Stimulated activated CD8-positive, alpha-beta memory T cell treated with anti-CD3 and anti-CD28 coated beads, Interleukin-2, amount 100 ng/mL, for 1 hour (primary cell): ENCODE measurements at regions not wholly inside any gene's neighbourhood (a gene's known extent, or its start where the extent isn't known, plus 50 kb on each side); places are given as distances from the start of the nearest gene placed in this dataset.

Source experiments
- DNase-seq, 2 donors: peaks; one replicate each; pipeline ENCODE4 v3.0.0-alpha.2; 2020; ENCODE audit warnings: low read depth in 2 of 2

DNA sequence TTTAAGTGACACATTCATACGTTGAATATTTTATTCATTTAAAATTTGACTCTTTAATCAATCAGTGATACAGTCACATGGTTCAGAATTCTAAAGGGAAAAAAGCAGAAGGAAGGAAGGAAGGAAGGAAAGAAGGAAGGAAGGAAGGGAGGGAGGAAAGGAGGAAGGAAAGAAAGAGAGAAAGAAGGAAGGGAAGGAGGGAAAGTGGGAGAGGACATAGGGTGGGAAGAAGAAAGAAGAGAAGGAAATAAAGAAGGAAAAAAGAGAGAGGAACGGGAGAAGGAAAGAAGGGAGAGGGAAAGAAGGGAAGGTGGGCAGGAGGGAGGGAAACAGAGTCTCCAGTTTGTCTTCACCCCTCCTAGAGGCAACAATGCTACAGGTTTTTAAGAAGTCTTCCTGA, 518.6 kb downstream of the MIAT start:
- DNase-seq = no peak

DNA sequence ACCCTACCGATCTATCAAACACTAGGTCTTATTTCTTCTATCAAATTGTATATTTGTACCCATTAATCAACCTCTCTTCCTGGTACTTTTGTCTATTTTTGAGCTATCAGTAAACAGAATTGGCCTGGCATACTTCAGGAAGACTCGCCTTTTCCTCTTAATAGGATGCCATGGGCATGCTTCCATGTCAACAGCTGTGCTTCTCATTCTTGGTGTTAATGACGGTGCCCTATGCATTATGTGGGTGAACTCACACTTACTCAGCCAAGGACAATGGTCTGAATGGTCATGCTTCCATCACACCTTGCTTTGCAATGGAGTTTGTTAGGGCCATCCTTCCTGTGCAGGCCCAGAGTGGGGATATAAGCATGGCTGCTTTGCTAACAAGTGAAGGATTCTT, 521.8 kb downstream of the MIAT start:
- no peak for DNase-seq

DNA sequence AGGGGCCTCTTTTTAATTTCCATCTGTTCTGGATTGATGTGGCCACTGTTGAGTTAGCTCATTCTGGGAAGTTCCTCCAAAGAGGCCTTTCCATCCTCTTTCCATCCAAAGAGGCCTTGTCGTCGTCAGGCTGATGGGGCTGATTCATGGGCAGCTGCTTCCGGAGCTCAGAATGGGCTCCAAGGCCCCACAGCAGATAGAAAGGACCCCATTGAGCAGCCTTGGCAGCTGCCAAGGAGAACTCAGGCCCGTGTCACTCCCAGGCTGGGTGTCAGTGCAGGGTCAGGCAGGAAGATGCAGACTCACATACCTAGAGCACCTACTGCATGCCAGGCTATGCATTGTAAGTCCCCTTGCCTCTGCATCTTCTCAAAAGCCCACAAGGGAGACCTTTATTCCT, 524.1 kb downstream of the MIAT start:
- no peak for DNase-seq

DNA sequence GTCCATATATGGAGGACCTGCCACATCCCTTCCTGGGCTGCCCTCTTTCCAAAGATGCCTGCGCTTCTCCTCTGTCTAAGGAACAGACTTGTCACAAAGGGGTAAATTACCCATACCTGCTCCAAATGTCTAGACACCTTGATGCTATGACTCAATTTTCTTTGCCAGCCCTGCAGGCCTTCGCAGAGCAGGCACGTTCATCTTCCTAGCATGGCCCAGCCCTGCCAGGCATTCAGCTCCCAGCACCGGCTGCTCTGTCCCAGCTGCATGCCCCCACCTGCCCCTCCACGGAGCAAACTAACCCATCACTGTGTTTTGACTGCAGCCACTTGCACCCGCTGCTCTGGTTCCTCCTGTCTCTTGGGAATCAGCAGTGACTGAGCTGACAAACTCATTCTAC, 526.1 kb downstream of the MIAT start:
- DNase-seq = no peak

DNA sequence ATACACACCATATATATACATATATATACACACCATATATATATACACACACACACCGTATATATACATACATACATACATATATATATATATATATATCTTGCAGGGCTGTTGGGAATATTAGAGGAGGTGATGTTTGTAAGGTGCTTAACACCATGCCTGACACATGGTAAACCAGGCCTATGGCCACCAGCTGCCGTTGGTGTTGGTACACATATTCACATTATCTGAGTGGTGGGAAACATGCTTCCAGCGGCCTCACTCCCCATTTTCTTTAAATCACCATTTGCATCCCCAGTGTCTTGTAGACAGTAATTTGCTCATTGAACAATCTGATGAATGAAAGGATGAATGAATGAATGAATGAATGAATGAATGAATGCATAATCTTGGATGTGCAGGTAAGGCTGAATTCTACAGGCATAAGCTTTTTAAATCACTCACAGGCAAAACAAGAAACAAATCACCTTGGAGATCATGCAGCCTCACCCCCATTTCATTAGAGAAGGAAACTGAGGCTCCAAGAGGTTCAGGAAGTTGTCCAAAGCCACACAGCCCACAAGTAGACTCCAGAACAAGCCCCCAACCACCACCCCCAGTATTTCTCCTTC, 527.8 kb downstream of the MIAT start:
- DNase-seq = no peak

DNA sequence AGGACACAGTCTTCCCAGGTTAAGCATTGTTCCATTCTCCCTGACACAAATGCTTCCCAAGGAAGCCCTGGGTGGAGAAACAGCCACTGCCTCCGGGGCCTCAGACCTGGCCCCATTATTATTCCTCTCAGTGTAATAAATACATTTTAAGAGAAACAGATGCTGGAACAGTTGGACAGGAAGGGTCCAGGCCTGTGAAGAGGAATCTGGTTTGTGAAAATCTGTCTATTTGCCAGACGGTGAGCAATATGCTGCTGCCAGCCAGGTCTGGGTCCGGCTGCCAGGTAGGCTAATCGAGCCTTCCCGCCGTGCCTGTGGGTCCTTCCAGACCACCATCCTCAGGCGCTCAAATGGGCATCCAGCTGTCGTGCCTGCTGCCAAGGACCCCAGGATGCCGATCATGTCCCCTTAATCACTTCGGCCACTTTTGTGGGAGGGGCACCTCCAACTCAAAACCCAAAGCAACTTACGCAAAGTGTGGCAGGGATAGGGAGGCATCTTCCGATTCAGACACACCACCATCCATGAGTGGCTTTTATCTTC, 528.4 kb downstream of the MIAT start:
- DNase-seq = no peak

DNA sequence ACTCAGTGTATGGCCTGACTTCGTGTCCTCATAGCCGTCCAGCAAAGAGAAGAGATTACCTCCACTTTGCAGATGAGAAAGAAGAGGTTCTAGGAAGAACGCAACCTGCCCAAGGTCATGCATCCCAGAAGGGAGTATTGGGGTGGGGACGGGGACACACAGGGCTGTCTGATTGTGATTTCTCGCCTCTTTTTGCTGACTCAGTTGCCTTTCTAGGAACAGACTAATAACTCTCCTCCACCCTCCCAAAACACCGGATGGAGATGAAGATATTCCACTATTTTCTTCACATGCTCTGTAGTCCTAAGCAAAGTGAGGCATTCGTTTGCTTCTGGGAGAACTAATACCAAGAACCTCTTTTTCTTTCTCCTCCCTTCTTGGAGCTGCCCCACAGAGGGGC, 529.3 kb downstream of the MIAT start:
- DNase-seq = no peak

DNA sequence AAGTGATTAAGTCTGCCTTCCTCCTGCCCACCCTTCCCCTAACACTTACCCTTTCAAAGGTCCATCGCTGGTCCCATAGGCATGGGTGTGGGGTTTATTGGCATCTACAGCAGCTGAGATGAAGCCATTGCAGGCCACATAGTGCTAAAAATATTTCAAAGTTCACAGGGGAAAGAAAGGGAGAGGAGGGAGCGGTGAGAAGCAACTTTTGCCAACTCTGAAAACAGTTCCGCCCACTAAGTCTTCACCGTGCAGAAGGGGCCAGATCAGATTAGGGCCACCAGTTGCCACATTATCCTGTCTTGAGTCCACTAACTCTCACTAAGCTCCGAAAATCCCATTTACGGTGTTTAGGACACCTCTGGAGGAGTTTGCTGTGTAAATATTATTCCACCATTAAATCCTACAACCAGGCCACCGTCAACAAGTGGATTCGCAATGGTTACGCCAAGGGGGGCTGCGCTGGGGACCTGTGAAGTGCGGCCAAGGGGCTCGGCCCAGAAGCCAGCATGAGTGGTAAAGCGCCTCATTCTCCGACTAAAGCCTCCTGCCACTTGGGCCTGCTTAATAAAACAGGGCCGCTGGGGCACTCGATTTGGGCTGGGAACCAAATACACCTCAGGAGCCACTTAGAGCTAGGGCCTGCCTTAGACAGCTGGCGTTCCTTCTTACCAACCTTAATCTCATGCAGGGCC, 534.9 kb downstream of the MIAT start:
- DNase-seq = no peak

DNA sequence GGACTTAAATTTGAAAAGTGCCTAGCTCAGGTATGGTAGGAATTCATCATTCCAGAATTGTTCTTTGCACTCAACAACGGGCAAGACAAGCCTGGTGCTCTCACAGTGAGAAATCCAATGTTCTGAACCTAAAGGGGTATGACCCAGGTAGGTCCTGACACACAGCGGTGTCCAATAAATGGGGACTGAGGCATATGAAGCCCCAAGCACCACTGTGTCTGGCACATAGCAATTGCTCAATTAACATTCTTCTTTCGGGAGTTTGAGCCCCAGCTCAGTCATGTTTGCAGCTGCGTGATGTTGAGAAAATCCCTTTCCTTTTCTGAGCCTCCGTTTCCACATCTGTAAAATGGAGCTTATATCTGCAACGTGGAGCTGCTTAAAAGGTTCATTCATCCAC, 535.8 kb downstream of the MIAT start:
- DNase-seq = no peak

DNA sequence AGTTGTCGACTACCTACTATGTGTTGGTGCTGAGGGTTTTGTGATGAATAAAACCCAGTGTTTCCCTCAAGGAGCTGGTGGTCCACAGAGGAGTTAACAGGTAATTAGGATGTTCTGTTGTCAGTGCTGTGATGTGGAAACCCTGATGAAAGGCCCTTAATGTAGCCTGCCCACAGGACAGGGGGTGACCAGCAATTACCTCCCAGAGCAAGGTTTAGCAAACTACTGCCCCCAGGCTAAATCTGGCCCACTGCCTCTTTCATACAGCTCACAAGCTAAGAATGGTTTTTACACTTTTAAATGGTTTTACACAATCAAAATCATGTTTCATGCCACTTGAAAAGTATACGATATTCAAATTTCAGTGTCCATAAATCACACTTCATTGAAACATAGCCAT, 536.2 kb downstream of the MIAT start:
- no peak for DNase-seq

DNA sequence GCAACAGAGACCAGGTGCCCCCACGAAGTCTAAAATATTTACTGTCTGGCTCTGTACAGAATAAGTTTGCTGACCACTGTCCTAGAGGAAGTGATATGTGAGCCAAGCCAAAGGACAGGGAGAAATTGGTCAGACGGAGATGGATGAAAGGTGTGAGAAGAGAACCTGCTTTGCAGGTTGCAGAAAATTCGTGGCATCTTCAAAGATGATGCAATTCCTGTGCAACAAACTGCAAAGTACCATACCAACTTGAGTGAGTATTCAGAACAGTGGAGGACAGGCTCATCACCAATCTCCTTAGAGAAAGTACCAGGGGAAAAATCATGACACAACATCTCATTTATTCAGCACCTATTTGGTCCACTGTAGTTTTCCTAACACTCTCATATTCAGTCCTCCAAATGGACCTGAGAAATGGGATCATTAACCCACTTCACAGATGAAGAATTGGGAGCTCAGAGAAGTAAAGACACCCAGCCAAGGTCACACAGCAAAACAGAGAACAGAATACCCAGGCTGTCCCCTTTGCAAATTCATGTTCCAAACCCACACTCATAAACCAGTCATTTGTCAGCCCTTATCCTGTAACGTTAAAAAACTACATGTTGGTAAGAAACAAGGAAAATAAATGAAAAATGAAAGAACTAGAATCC, 536.8 kb downstream of the MIAT start:
- no peak for DNase-seq

DNA sequence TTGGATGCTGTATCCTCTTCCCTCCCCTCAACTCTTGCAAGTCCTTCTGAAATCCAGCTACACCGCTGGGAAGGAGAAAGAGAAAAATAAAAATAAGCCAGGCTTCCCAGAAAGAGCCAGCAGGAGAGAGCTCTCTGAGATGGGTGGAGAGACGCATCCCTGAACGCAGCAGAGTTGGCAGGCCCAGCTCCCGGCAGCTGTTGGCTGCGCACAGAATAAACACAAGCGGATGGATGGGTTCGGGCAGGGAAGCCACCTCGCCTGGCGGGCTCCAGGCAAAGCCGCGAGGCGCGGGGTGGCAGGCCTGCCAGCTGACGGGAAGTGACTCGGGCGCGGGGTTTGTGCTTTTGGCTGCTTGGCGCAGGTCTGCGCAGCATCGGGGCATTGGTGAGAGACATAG, 537.7 kb downstream of the MIAT start:
- no peak for DNase-seq

DNA sequence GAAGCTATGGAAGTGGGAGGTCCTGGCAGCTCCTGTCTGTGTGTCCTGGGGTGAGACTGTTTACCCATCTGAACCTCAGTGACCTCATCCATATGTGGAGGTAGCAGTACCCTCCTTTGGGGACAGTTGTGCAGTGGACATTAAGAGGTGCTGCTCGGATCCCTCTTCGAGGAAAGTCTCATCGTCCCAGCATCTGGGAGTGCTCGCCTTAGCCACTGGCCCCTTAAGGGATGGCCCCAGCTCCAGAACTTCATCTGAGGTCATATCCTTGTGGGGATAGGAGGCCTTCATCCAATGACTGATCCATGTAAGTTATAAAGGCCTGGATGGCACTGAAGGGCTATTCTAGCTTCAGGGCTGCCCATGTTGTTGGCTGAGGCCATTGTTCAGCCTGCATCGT, 538.1 kb downstream of the MIAT start:
- no peak for DNase-seq

DNA sequence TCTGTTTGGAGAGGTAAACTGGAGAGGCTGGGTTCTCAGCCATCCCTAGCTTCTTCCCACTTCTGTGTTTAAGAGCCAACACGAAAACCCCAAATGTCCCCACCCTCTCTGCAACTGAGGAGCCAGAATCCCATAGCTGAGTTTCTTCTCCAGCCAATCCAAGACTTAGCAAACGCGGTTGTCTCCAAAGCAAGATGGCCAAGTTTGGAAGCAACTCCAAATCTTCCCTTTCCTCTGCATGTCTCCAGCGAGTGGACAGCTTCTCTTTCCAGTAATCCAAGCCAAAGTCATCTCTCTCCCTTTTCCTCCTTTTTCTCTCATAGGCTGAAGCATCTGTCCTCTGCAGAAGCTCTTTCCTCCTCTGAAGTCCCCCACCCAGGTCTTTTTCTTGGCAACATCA, 539.2 kb downstream of the MIAT start:
- no peak for DNase-seq

DNA sequence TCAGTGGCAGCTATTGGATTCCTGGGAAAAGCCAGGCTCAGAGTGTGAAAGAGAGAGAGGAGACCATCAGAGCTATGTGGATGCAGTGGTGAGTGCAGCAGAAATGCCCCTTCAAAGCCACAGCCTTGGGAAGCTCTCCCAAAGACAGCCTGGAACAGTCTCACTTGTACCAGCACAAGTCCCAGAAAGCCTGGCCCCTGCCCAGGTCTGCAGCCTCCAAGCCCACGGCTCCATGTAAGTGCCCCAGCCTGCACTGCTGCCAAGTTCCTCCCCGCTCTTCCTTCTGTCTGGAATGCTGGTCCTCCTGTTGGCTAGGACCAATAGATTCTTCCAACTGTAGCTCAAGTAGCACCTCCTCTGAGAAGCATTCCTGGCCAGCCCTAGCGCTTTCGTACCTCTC, 539.7 kb downstream of the MIAT start:
- DNase-seq = no peak

DNA sequence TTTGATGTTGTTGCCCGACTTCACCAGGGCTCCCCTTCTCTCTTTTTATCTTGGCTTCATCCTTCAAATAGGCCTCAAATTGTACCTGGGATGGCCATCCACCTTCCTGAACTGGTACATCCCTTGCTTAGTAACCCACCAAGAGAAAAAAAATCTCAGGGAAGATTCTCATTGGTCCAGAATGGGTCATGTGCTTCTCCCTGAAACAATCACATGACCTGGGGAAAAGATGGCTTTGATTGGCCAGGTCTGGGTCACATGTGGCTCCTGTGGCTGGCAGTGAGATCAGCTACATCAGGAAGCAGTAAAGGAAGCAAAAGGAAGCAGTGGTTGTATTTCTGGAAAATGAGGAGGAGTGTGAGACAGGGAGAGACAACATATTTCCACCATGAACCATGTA, 540.2 kb downstream of the MIAT start:
- DNase-seq = no peak

DNA sequence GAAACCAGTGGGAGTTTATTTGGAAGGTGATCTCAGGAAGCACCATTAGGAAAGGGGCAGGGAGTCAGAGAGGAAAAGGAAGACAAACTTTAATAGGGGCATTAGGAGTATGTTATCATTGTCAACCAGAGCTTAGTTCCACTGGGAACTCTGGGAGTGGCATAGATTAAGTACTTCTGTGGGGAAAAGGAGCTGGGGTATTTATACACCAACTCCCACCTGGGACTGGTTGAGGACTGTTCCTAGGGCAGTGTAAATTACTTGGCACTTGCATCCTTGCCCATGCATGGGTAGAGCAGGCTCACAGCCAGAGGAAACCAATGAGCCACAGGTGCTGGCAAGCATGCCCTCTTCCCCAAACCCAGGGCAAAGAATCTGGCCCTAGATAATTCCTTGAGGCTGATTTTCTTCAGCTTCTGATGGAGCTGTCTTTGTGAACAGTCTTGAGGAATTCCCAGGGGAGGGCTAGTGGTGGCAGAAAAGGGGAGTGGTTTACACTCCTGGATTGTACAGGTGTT, 541.2 kb downstream of the MIAT start:
- no peak for DNase-seq

DNA sequence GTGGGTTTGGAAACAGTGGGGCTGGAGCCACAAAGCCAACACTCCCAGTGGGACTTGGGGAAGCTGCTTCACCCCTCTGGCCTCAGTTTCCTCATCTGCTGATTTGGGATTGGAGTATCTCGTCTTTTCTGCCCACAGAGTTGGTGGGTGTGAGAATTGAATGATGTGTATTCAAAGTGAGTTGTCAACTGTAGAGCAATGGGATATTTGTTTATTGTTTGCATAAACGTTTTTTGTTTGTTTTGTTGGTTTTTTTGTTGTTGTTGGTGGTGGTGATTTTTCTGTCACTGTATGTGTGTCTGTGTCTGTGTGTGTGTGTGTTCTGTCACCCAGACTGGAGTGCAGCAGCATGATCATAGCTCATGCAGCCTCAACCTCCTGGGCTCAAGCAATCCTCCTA, 542.0 kb downstream of the MIAT start:
- no peak for DNase-seq

DNA sequence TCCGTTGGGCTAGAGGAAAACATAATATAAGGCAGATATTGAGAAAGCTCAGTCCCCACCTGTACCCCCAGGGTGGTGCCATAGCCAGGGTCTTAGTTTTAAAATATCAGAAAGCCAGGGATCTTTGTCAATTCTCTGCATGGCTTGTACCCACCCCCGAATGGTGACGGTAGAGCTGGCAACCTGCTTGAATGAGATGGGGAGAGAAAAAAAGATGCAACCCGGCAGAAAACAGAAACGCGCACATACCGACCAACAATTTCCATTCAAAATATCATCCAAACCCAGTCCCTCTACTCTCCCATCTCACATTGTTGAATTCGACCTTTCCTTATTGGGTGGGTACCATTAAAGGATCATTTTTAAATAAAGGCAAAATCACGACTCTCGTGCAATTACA, 543.9 kb downstream of the MIAT start:
- DNase-seq = no peak

DNA sequence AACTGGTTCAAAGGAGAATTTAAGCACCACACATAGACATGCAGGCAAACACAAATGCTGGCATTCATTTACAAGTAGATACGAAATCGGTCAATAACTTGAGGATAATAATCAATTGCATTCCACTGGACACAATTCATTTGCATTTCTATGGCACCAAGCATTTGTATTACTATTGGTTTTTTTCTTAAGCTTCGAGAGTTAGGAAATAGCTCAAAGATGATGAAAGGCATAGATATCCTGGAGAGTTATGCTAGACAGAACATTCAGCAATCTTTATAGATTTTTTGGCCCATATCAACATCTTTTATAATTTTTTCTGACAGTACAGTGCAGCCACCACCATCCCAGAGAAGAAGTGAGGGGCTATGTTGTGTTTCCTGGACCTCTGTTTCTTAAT, 544.4 kb downstream of the MIAT start:
- no peak for DNase-seq

DNA sequence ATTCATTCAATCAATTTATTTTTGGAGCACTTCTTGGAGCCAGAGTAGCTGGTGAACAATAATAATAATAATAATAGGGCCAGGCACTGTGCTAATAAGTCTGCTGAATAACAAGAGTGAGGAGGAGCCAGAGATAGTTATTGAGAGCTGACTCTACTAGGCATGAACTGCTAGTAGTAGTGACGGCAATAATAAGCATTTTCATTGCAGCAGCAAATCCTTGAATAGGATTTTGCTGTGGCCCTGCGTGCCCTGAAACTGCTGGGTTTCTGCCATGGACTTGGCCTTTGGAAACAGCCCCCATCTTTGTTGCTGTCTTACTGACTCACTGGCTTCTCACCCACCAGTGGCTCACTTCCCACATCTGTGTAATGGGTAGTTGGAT, 545.9 kb downstream of the MIAT start:
- DNase-seq = no peak

DNA sequence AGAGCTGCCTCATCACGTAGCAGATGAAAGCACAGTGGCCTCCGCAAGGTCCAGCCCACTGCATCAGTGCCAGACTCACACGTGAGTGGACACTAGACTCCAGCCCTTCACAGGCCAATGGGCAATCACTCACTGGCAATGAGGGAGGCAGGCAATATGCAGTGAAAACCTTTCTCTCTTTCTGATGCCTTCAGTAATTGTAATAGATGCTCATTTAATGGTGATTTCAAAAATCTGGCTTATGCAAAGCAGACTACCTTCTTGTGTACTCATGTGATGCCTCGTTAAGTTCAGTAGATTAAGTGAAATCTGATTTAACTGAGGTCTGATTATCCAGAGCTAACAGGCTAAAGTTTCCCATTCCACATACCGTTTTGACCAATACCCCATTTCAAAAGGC, 546.9 kb downstream of the MIAT start:
- no peak for DNase-seq

DNA sequence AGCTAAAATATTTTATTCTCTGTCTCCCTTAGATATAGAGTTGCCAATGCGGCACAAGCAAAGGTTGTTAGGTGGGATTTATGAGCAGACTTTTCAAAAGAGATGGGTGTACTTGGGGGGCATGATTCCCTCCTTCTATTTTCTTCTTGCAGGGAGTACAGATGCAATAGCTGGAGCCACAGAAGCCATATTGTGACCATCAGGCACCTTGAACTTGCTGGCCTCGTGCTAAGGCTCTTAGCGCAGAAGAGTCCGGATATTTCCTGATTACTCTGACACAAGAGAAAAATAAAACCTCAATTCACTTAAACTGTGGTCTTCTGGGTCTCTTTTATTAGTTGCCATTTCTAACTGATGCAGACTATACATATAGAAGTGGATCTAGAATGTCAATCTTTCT, 547.4 kb downstream of the MIAT start:
- no peak for DNase-seq
